ENCODE measurements at regions not wholly inside any gene's neighbourhood (a gene's known extent, or its start where the extent isn't known, plus 50 kb on each side); places are given as distances from the start of the nearest gene placed in this dataset.

GRCh38 chr5:7955476-7955875 lies 86.5 kb downstream of the MTRR start:
- no peak for DNase-seq

- DNase-seq: no peak
These were observed 88.4 kb downstream of the MTRR start for GRCh38 chr5:7957329-7957728.

- no peak for DNase-seq
These were observed 91.2 kb downstream of the MTRR start for GRCh38 chr5:7960142-7960541.

- no peak for DNase-seq
These were observed 92.6 kb downstream of the MTRR start for GRCh38 chr5:7961540-7961939.

- no peak for DNase-seq
These were observed 101.9 kb downstream of the MTRR start for GRCh38 chr5:7970816-7971215.

- no peak for DNase-seq
These were observed 107.7 kb downstream of the MTRR start for GRCh38 chr5:7976411-7977190.

- no peak for DNase-seq
These were observed 109.2 kb downstream of the MTRR start for GRCh38 chr5:7978114-7978513.

- DNase-seq: no peak
These were observed 110.0 kb downstream of the MTRR start for GRCh38 chr5:7978991-7979390.

GRCh38 chr5:7980881-7981280 lies 111.9 kb downstream of the MTRR start:
- DNase-seq: no peak

GRCh38 chr5:7983433-7983832 lies 114.5 kb downstream of the MTRR start:
- no peak for DNase-seq

- DNase-seq: no peak
These were observed 122.3 kb downstream of the MTRR start for GRCh38 chr5:7991125-7991821.

GRCh38 chr5:7995688-7996294 lies 126.8 kb downstream of the MTRR start:
- no peak for DNase-seq

- DNase-seq: no peak
These were observed 136.5 kb downstream of the MTRR start for GRCh38 chr5:8005416-8005815.

GRCh38 chr5:8012131-8012977 lies 143.4 kb downstream of the MTRR start:
- DNase-seq: no peak

- DNase-seq: no peak
These were observed 145.2 kb downstream of the MTRR start for GRCh38 chr5:8013948-8014710.

GRCh38 chr5:8019719-8020218 lies 150.8 kb downstream of the MTRR start:
- no peak for DNase-seq

- no peak for DNase-seq
These were observed 152.0 kb downstream of the MTRR start for GRCh38 chr5:8020861-8021514.

GRCh38 chr5:8028243-8028642 lies 159.3 kb downstream of the MTRR start:
- no peak for DNase-seq

GRCh38 chr5:8033261-8033660 lies 164.3 kb downstream of the MTRR start:
- DNase-seq: no peak

- no peak for DNase-seq
These were observed 165.9 kb downstream of the MTRR start for GRCh38 chr5:8034852-8035251.

- DNase-seq: no peak
These were observed 180.0 kb downstream of the MTRR start for GRCh38 chr5:8048920-8049319.

All from dermis blood vessel endothelial cell (primary cell).